Type B pancreatic cell (in vitro differentiated cells): ENCODE measurements at regions not wholly inside any gene's neighbourhood (a gene's known extent, or its start where the extent isn't known, plus 50 kb on each side); places are given as distances from the start of the nearest gene placed in this dataset.

Source experiments
- DNase-seq: peaks from one replicate; pipeline ENCODE4 v3.0.0; 2021; ENCODE audit warnings: mixed read lengths; ENCODE audit not compliant: unreplicated experiment; ENCODE audit errors: extremely low spot score
- H3K27ac Mint-ChIP-seq: 2 replicates; pipeline ENCODE4 v1.8.0; 2021; ENCODE audit warnings: mild to moderate bottlenecking, mixed read lengths
- H3K27me3 Mint-ChIP-seq: 2 replicates; pipeline ENCODE4 v1.8.0; 2021; ENCODE audit warnings: mixed read lengths
- H3K36me3 Mint-ChIP-seq: 2 replicates; pipeline ENCODE4 v1.8.0; 2021; ENCODE audit warnings: mixed read lengths
- H3K4me1 Mint-ChIP-seq: one replicate; pipeline ENCODE4 v1.8.0; 2021; ENCODE audit warnings: mixed read lengths; ENCODE audit not compliant: unreplicated experiment
- H3K4me3 Mint-ChIP-seq: 2 replicates; pipeline ENCODE4 v1.8.0; 2021; ENCODE audit warnings: mild to moderate bottlenecking, mixed read lengths
- H3K9me3 Mint-ChIP-seq: 2 replicates; pipeline ENCODE4 v1.8.0; 2021; ENCODE audit warnings: mixed read lengths
- CTCF ChIP-seq: fragments of 200-600 bp; sonication (generic); conservative IDR thresholded peaks from 2 replicates; pipeline ENCODE4 v1.5.0; 2021; ENCODE audit warnings: antibody characterized with exemption, mild to moderate bottlenecking

DNA sequence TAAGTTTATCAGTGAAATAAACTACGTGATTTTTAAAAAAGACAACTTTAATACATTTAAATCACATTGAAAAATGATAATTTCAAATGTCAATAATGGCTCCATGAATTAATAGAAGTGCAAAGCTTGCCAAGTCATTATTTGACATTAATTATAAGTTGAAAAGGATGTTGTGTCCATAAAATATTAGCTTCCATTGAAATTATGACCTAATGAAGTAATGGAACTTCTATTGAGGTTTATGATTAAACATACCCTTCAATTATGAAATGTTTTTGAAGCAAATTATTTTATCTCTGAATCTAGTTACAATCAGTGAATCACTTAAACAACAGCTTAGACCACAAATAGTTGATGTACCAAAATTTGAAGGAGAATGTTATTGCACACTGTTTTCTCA lies 144.2 kb downstream of the SLITRK6 start:
- Mint-ChIP-seq H3K36me3 (no peaks in the 10 kb centered on the region), H3K27ac (no peak overlapping the region), H3K4me3 (no peak overlapping the region), H3K9me3 (no peaks in the 10 kb centered on the region), H3K27me3 (peaks cover 42% of the 10 kb centered on the region), H3K4me1 (no peaks in the 10 kb centered on the region)
- no peak for TF ChIP-seq CTCF
- DNase-seq, result no peak

- DNase-seq, result no peak
- Mint-ChIP-seq H3K9me3 (no peaks in the 10 kb centered on the region), H3K4me3 (no peak overlapping the region), H3K36me3 (no peaks in the 10 kb centered on the region), H3K27ac (no peak overlapping the region), H3K27me3 (peaks cover 38% of the 10 kb centered on the region), H3K4me1 (no peaks in the 10 kb centered on the region)
- TF ChIP-seq CTCF, result no peak
These were observed 145.0 kb downstream of the SLITRK6 start for GRCh38 chr13:85654227-85654626.

GRCh38 chr13:85653681-85654080 lies 145.5 kb downstream of the SLITRK6 start:
- Mint-ChIP-seq H3K9me3 (no peaks in the 10 kb centered on the region), H3K27ac (no peak overlapping the region), H3K27me3 (peaks cover 39% of the 10 kb centered on the region), H3K4me3 (no peak overlapping the region), H3K36me3 (no peaks in the 10 kb centered on the region), H3K4me1 (no peaks in the 10 kb centered on the region)
- no peak for TF ChIP-seq CTCF
- no peak for DNase-seq

- H3K9me3 Mint-ChIP-seq, result no peaks in the 10 kb centered on the region
- H3K4me3 Mint-ChIP-seq, result no peak overlapping the region
- no peak for DNase-seq
- no peak overlapping the region for H3K27ac Mint-ChIP-seq
- H3K36me3 Mint-ChIP-seq, result no peaks in the 10 kb centered on the region
- H3K4me1 Mint-ChIP-seq, result no peaks in the 10 kb centered on the region
- peaks cover 36% of the 10 kb centered on the region for H3K27me3 Mint-ChIP-seq
- TF ChIP-seq CTCF, result no peak
These were observed 146.7 kb downstream of the SLITRK6 start for GRCh38 chr13:85652491-85652890.

GRCh38 chr13:85651440-85651839 lies 147.8 kb downstream of the SLITRK6 start:
- Mint-ChIP-seq H3K27ac (no peak overlapping the region), H3K9me3 (no peaks in the 10 kb centered on the region), H3K4me1 (no peaks in the 10 kb centered on the region), H3K36me3 (no peaks in the 10 kb centered on the region), H3K27me3 (peaks cover 31% of the 10 kb centered on the region), H3K4me3 (no peak overlapping the region)
- no peak for DNase-seq
- no peak for TF ChIP-seq CTCF

DNA sequence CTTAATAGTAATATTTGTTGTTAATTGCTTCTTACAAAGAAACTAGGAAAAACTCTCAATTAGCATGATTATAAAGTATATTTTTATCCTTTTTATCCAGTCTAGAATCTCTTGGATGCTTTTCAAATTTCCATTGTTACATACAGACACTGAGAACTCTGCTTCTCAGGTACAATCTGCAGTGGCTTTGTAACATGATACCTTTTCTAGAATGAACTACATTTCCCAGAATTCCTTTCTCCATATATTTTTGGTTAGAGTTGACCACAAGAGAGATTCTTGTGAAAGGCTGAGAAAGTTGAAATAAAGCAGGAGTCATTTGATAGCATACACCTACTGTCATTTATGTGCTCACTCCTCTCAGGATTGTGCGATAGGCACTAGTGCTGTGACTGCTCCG lies 148.6 kb downstream of the SLITRK6 start:
- peaks cover 31% of the 10 kb centered on the region for H3K27me3 Mint-ChIP-seq
- TF ChIP-seq CTCF, result no peak

More for the DNA sequence above, 148.6 kb downstream of the SLITRK6 start:
- H3K27ac Mint-ChIP-seq, result no peak overlapping the region
- H3K4me1 Mint-ChIP-seq, result no peaks in the 10 kb centered on the region
- DNase-seq, result no peak
- no peak overlapping the region for H3K4me3 Mint-ChIP-seq
- H3K36me3 Mint-ChIP-seq, result no peaks in the 10 kb centered on the region
- no peaks in the 10 kb centered on the region for H3K9me3 Mint-ChIP-seq
